Coronary artery (tissue), 2 donors: ENCODE measurements at regions not wholly inside any gene's neighbourhood (a gene's known extent, or its start where the extent isn't known, plus 50 kb on each side); places are given as distances from the start of the nearest gene placed in this dataset.

ENCODE experiments used
- DNase-seq: peaks from one replicate; pipeline ENCODE4 v3.0.0-alpha.2; 2017; ENCODE audit warnings: low spot score
- H3K27ac ChIP-seq, 2 donors: fragments of 200-600 bp; sonication (generic); one replicate each; pipeline ENCODE4 v1.5.1; 2016 to 2019
- H3K4me3 ChIP-seq: fragments of 200-600 bp; sonication (generic); 2 replicates; pipeline ENCODE4 v1.5.1; 2016; ENCODE audit warnings: mild to moderate bottlenecking, moderate library complexity
- CTCF ChIP-seq: fragments of 200-600 bp; sonication (generic); IDR thresholded peaks from one replicate; pipeline ENCODE4 v1.5.1; 2019; ENCODE audit warnings: antibody characterized with exemption

- Histone ChIP-seq H3K27ac (no peak overlapping the region), H3K4me3 (no peak overlapping the region)
- TF ChIP-seq CTCF = no peak
- DNase-seq = no peak
Observed at GRCh38 chr2:23100406-23100805, 284.6 kb upstream of the KLHL29 start.

- TF ChIP-seq CTCF = no peak
Observed at GRCh38 chr2:23106242-23106785, 278.7 kb upstream of the KLHL29 start.

GRCh38 chr2:23107327-23107941 lies 277.5 kb upstream of the KLHL29 start:
- no peak for DNase-seq
- H3K27ac ChIP-seq = no peak overlapping the region
- H3K4me3 ChIP-seq = no peak overlapping the region
- no peak for TF ChIP-seq CTCF

More at GRCh38 chr2:23106242-23106785, 278.7 kb upstream of the KLHL29 start:
- no peak overlapping the region for H3K4me3 ChIP-seq
- no peak overlapping the region for H3K27ac ChIP-seq
- DNase-seq = no peak

- DNase-seq = no peak
- Histone ChIP-seq H3K4me3 (no peak overlapping the region), H3K27ac (no peak overlapping the region)
- TF ChIP-seq CTCF = no peak
Observed at GRCh38 chr2:23111263-23111662, 273.7 kb upstream of the KLHL29 start.

GRCh38 chr2:23112517-23112916 lies 272.5 kb upstream of the KLHL29 start:
- no peak for TF ChIP-seq CTCF
- DNase-seq = no peak
- Histone ChIP-seq H3K4me3 (no peak overlapping the region), H3K27ac (no peak overlapping the region)

GRCh38 chr2:23114299-23114698 lies 270.7 kb upstream of the KLHL29 start:
- TF ChIP-seq CTCF = no peak
- DNase-seq = no peak
- Histone ChIP-seq H3K27ac (no peak overlapping the region), H3K4me3 (no peak overlapping the region)

GRCh38 chr2:23118313-23118712 lies 266.7 kb upstream of the KLHL29 start:
- Histone ChIP-seq H3K4me3 (no peak overlapping the region), H3K27ac (no peak overlapping the region)
- no peak for DNase-seq
- TF ChIP-seq CTCF = no peak
